GM23338 (cell line): ENCODE measurements at regions not wholly inside any gene's neighbourhood (a gene's known extent, or its start where the extent isn't known, plus 50 kb on each side); places are given as distances from the start of the nearest gene placed in this dataset.

Experiments used
- ATAC-seq: fragments of 200-7000 bp; cut with Tn5 transposase; 3 replicates; pipeline ENCODE4 v1.9.1; 2020
- DNase-seq: peaks from one replicate; pipeline ENCODE4 v3.0.0-alpha.2; 2015; ENCODE audit warnings: low spot score
- H2AFZ ChIP-seq: fragments of 200-600 bp; sonication (generic); 2 replicates; pipeline ENCODE4 v1.8.0; 2016; ENCODE audit warnings: antibody characterized with exemption, mild to moderate bottlenecking, moderate library complexity
- H3F3A ChIP-seq: fragments of 200-600 bp; sonication (generic); replicated peaks from 2 replicates; pipeline ENCODE4 v1.8.0; 2017; ENCODE audit warnings: antibody characterized with exemption, mixed run types, low read depth
- H3K27ac ChIP-seq: fragments of 200-600 bp; sonication (generic); 2 replicates; pipeline ENCODE4 v1.6.1; 2016; ENCODE audit warnings: low read depth
- H3K27me3 ChIP-seq: fragments of 200-600 bp; sonication (generic); 2 replicates; pipeline ENCODE4 v1.8.0; 2016; ENCODE audit warnings: mild to moderate bottlenecking, mixed run types, moderate library complexity; ENCODE audit not compliant: insufficient read depth
- H3K36me3 ChIP-seq: fragments of 200-600 bp; sonication (generic); 2 replicates; pipeline ENCODE4 v1.8.0; 2016; ENCODE audit warnings: mild to moderate bottlenecking; ENCODE audit not compliant: insufficient read depth
- H3K4me1 ChIP-seq: fragments of 200-600 bp; sonication (generic); 2 replicates; pipeline ENCODE4 v1.8.0; 2016; ENCODE audit warnings: mild to moderate bottlenecking, moderate library complexity; ENCODE audit not compliant: insufficient read depth
- H3K4me2 ChIP-seq: fragments of 200-600 bp; sonication (generic); 2 replicates; pipeline ENCODE4 v1.7.1; 2017; ENCODE audit warnings: mixed run types
- H3K4me3 ChIP-seq: fragments of 200-600 bp; sonication (generic); 2 replicates; pipeline ENCODE4 v1.6.1; 2016; ENCODE audit warnings: mixed run types
- H3K79me2 ChIP-seq: fragments of 200-600 bp; sonication (generic); replicated peaks from 2 replicates; pipeline ENCODE4 v1.8.0; 2017; ENCODE audit warnings: mild to moderate bottlenecking; ENCODE audit not compliant: insufficient read depth
- H3K9me2 ChIP-seq: fragments of 200-600 bp; sonication (generic); 2 replicates; pipeline ENCODE4 v1.8.0; 2017; ENCODE audit not compliant: insufficient read depth
- H4K20me1 ChIP-seq: fragments of 200-600 bp; sonication (generic); replicated peaks from 2 replicates; pipeline ENCODE4 v1.8.0; 2017; ENCODE audit warnings: mild to moderate bottlenecking; ENCODE audit not compliant: insufficient read depth
- H3K27ac Mint-ChIP-seq: 2 replicates; pipeline ENCODE4 v1.8.0; 2020; ENCODE audit warnings: inconsistent platforms, mild to moderate bottlenecking, moderate library complexity, mixed read lengths
- H3K27me3 Mint-ChIP-seq: 3 replicates; pipeline ENCODE4 v1.8.0; 2022; ENCODE audit warnings: low read depth, mild to moderate bottlenecking, moderate library complexity, mixed read lengths, inconsistent platforms; ENCODE audit not compliant: insufficient read depth, poor library complexity
- H3K36me3 Mint-ChIP-seq: 3 replicates; pipeline ENCODE4 v1.8.0; 2021; ENCODE audit warnings: low read depth, mild to moderate bottlenecking, inconsistent platforms, moderate library complexity, mixed read lengths
- H3K4me1 Mint-ChIP-seq: 3 replicates; pipeline ENCODE4 v1.8.0; 2020; ENCODE audit warnings: mild to moderate bottlenecking, inconsistent platforms, mixed read lengths
- H3K4me3 Mint-ChIP-seq: 3 replicates; pipeline ENCODE4 v1.8.0; 2021; ENCODE audit warnings: moderate library complexity, mild to moderate bottlenecking, inconsistent platforms, mixed read lengths
- H3K9me3 Mint-ChIP-seq: 3 replicates; pipeline ENCODE4 v1.8.0; 2020; ENCODE audit warnings: moderate library complexity, mild to moderate bottlenecking, inconsistent platforms, mixed read lengths
- EZH2 ChIP-seq: fragments of 200-600 bp; sonication (generic); IDR thresholded peaks from one replicate; pipeline ENCODE4 v1.8.0; 2017; ENCODE audit warnings: antibody characterized with exemption, mild to moderate bottlenecking, low read depth; ENCODE audit not compliant: unreplicated experiment
- NANOG ChIP-seq: IDR thresholded peaks from 2 replicates; pipeline ENCODE4 v1.6.1; 2016; ENCODE audit warnings: antibody characterized with exemption, borderline replicate concordance
- ZNF114 ChIP-seq: fragments of 250-450 bp; sonication (Bioruptor Pico); IDR thresholded peaks from 2 replicates; pipeline ENCODE4 v1.5.0; 2020; ENCODE audit warnings: mild to moderate bottlenecking, moderate library complexity
- TF ChIP-seq, protein P1 (sequence below): IDR thresholded peaks from 2 replicates; pipeline ENCODE4 v1.6.1; 2016; ENCODE audit warnings: antibody characterized with exemption
- TF ChIP-seq, protein P2 (sequence below): fragments of 250-450 bp; sonication (Bioruptor Pico); IDR thresholded peaks from 2 replicates; pipeline ENCODE4 v1.5.0; 2020; ENCODE audit warnings: mild to moderate bottlenecking, moderate library complexity

DNA sequence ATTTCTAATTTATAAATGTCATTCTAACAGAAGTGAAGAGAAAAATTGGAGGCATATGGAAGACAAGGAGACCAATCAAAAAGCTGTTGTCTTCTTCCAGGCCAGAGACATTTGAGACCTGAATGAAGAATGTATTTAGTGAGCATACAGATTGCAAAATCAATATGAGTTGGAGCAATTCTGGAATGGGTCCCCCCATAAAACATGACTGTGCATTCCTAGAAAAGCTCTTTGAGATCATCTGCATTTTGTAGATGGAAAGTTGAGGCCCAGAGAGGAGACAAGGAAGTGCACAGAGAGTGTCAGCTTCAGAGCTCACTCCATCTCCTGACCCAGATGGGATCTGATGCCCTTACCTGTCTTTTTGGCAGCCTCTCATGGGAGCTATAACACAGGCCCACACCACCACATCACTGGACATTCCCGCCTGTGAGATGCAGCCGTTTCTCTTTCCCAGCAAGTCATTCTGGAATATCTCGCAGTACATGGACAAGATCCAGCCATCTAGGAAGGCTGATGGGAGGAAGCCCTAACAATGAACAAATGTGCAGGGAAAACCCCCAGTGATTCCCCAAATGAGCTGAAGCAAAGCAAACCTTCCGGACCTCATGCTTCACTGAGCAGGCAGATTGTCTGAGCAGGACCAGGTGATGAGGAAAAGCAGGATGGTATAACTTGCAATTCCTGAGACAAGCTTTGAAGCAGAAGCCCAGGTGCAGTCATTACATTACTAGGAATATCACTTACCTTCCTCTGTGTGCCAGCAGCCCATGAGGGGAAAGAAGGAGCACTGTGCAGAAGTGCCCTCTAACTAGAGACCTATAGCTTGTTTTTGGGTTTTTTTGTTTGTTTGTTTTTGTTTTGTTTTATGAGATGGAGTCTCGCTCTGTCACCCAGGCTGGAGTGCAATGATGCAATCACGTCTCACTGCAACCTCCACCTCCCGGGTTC, 445.6 kb downstream of the PLPP3 start:
- DNase-seq (no peak), ATAC-seq (no peak)
- Histone ChIP-seq H3K4me3 (no peak overlapping the region), H3K4me2 (no peak overlapping the region), H3K27me3 (no peaks in the 10 kb centered on the region), H4K20me1 (no peaks in the 10 kb centered on the region), H3K36me3 (no peaks in the 10 kb centered on the region), H3F3A (no peaks in the 10 kb centered on the region), H3K9me2 (peaks cover 3% of the 10 kb centered on the region), H3K79me2 (no peaks in the 10 kb centered on the region), H3K27ac (no peak overlapping the region), H2AFZ (no peak overlapping the region), H3K4me1 (no peaks in the 10 kb centered on the region)
- H3K4me3 Mint-ChIP-seq = no peak overlapping the region
- no peak overlapping the region for H3K27ac Mint-ChIP-seq
- TF ChIP-seq EZH2 (no peak), ZNF114 (CRISPR knock-in tag) (no peak)
- TF ChIP-seq, protein P1, sequence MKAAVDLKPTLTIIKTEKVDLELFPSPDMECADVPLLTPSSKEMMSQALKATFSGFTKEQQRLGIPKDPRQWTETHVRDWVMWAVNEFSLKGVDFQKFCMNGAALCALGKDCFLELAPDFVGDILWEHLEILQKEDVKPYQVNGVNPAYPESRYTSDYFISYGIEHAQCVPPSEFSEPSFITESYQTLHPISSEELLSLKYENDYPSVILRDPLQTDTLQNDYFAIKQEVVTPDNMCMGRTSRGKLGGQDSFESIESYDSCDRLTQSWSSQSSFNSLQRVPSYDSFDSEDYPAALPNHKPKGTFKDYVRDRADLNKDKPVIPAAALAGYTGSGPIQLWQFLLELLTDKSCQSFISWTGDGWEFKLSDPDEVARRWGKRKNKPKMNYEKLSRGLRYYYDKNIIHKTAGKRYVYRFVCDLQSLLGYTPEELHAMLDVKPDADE = no peak
- H3K9me3 Mint-ChIP-seq = no peaks in the 10 kb centered on the region
- H3K4me1 Mint-ChIP-seq = no peaks in the 10 kb centered on the region
- no peaks in the 10 kb centered on the region for H3K27me3 Mint-ChIP-seq
- H3K36me3 Mint-ChIP-seq = no peaks in the 10 kb centered on the region

DNA sequence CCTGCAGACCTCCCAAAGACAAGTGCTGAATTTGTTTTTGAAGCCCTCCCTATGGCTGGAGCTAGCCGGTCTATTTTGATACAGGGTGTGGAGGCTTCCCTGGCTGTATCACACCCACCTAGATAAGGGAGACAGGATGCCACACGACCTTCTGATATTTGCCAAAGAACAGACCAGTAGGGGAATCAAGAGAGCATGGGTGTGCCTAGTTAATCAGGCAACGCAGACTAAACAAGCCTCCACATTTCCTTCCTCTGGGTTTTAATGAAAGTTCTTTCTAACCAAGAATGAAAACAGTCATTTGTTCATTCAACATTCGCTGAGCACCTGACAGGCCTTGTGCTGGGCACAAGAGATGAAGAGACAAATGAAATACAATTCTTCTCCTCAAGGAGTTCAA, 446.8 kb downstream of the PLPP3 start:
- no peaks in the 10 kb centered on the region for H3K9me3 Mint-ChIP-seq
- no peak overlapping the region for H3K4me3 ChIP-seq
- no peaks in the 10 kb centered on the region for H3K4me1 ChIP-seq
- no peaks in the 10 kb centered on the region for H3K4me1 Mint-ChIP-seq
- no peak overlapping the region for H2AFZ ChIP-seq
- no peaks in the 10 kb centered on the region for H3K36me3 Mint-ChIP-seq
- no peaks in the 10 kb centered on the region for H4K20me1 ChIP-seq
- no peak overlapping the region for H3K27ac ChIP-seq
- H3K4me3 Mint-ChIP-seq = no peak overlapping the region
- H3F3A ChIP-seq = no peaks in the 10 kb centered on the region
- DNase-seq = no peak
- no peaks in the 10 kb centered on the region for H3K36me3 ChIP-seq
- no peaks in the 10 kb centered on the region for H3K27me3 ChIP-seq
- H3K4me2 ChIP-seq = no peak overlapping the region
- no peaks in the 10 kb centered on the region for H3K79me2 ChIP-seq
- H3K9me2 ChIP-seq = peaks cover 3% of the 10 kb centered on the region
- no peak overlapping the region for H3K27ac Mint-ChIP-seq
- ATAC-seq = no peak
- TF ChIP-seq, protein P2, sequence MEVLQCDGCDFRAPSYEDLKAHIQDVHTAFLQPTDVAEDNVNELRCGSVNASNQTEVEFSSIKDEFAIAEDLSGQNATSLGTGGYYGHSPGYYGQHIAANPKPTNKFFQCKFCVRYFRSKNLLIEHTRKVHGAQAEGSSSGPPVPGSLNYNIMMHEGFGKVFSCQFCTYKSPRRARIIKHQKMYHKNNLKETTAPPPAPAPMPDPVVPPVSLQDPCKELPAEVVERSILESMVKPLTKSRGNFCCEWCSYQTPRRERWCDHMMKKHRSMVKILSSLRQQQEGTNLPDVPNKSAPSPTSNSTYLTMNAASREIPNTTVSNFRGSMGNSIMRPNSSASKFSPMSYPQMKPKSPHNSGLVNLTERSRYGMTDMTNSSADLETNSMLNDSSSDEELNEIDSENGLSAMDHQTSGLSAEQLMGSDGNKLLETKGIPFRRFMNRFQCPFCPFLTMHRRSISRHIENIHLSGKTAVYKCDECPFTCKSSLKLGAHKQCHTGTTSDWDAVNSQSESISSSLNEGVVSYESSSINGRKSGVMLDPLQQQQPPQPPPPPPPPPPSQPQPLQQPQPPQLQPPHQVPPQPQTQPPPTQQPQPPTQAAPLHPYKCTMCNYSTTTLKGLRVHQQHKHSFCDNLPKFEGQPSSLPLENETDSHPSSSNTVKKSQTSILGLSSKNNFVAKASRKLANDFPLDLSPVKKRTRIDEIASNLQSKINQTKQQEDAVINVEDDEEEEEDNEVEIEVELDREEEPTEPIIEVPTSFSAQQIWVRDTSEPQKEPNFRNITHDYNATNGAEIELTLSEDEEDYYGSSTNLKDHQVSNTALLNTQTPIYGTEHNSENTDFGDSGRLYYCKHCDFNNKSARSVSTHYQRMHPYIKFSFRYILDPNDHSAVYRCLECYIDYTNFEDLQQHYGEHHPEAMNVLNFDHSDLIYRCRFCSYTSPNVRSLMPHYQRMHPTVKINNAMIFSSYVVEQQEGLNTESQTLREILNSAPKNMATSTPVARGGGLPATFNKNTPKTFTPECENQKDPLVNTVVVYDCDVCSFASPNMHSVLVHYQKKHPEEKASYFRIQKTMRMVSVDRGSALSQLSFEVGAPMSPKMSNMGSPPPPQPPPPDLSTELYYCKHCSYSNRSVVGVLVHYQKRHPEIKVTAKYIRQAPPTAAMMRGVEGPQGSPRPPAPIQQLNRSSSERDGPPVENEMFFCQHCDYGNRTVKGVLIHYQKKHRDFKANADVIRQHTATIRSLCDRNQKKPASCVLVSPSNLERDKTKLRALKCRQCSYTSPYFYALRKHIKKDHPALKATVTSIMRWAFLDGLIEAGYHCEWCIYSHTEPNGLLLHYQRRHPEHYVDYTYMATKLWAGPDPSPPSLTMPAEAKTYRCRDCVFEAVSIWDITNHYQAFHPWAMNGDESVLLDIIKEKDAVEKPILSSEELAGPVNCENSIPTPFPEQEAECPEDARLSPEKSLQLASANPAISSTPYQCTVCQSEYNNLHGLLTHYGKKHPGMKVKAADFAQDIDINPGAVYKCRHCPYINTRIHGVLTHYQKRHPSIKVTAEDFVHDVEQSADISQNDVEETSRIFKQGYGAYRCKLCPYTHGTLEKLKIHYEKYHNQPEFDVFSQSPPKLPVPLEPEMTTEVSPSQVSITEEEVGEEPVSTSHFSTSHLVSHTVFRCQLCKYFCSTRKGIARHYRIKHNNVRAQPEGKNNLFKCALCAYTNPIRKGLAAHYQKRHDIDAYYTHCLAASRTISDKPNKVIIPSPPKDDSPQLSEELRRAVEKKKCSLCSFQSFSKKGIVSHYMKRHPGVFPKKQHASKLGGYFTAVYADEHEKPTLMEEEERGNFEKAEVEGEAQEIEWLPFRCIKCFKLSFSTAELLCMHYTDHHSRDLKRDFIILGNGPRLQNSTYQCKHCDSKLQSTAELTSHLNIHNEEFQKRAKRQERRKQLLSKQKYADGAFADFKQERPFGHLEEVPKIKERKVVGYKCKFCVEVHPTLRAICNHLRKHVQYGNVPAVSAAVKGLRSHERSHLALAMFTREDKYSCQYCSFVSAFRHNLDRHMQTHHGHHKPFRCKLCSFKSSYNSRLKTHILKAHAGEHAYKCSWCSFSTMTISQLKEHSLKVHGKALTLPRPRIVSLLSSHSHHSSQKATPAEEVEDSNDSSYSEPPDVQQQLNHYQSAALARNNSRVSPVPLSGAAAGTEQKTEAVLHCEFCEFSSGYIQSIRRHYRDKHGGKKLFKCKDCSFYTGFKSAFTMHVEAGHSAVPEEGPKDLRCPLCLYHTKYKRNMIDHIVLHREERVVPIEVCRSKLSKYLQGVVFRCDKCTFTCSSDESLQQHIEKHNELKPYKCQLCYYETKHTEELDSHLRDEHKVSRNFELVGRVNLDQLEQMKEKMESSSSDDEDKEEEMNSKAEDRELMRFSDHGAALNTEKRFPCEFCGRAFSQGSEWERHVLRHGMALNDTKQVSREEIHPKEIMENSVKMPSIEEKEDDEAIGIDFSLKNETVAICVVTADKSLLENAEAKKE (CRISPR knock-in tag) = no peak
- no peak for TF ChIP-seq NANOG
- H3K27me3 Mint-ChIP-seq = no peaks in the 10 kb centered on the region
